ENCODE measurements at regions not wholly inside any gene's neighbourhood (a gene's known extent, or its start where the extent isn't known, plus 50 kb on each side); places are given as distances from the start of the nearest gene placed in this dataset.

GRCh38 chr3:16075647-16076046 lies 98.8 kb upstream of the GALNT15 start:
- H3K4me1 ChIP-seq (ENCODE audit: control insufficient read depth, insufficient read depth, low read length): peaks cover 13% of the 10 kb centered on the region
- ATAC-seq (ENCODE audit: low read depth) (no peak), DNase-seq (no peak)
- no peak overlapping the region for H3K23ac ChIP-seq (ENCODE audit: low read depth, low read length)
- H3K4me2 ChIP-seq (ENCODE audit: low read depth, low read length): no peak overlapping the region
- no peaks in the 10 kb centered on the region for H3K27me3 ChIP-seq (ENCODE audit: control insufficient read depth, insufficient read depth, low read length)
- H3K9ac ChIP-seq (ENCODE audit: low read depth, low read length): no peak overlapping the region
- peak overlapping the region; percentile 75 for H4K91ac ChIP-seq (ENCODE audit: insufficient read depth, low read depth, low read length)
- dilution Hi-C loops (cut with HindIII; ENCODE audit: low sequenced_read_pairs, unreplicated experiment) (no loop called here), intact Hi-C loops (cut with micrococcal nuclease) (no loop called here), in situ Hi-C loops (cut with MboI; ENCODE audit: low sequenced_read_pairs) (no loop called here)
- TF ChIP-seq RFX5 (IDR thresholded peaks at IDR 0.05; ENCODE audit: low read depth, low read length) (no peak), RCOR1 (IDR thresholded peaks at IDR 0.05; ENCODE audit: insufficient replicate concordance, low read length) (no peak), MAFK (IDR thresholded peaks at IDR 0.05; ENCODE audit: low read depth, low read length) (no peak), CHD1 (IDR thresholded peaks at IDR 0.05; ENCODE audit: low read depth, low read length) (no peak), NFE2L2 (IDR thresholded peaks at IDR 0.05; ENCODE audit: low read depth, low read length) (no peak), USF2 (IDR thresholded peaks at IDR 0.05; ENCODE audit: low read depth, low read length) (no peak), RAD21 (IDR thresholded peaks at IDR 0.05; ENCODE audit: low read length) (no peak), MAZ (IDR thresholded peaks at IDR 0.05; ENCODE audit: borderline replicate concordance, low read depth, low read length) (no peak), MXI1 (IDR thresholded peaks at IDR 0.05; ENCODE audit: borderline replicate concordance, low read depth, low read length) (no peak), BHLHE40 (IDR thresholded peaks at IDR 0.05; ENCODE audit: low read depth, low read length) (no peak), POLR2A (IDR thresholded peaks at IDR 0.05; ENCODE audit: low read depth, low read length) (no peak), CEBPB (IDR thresholded peaks at IDR 0.05; ENCODE audit: low read depth, low read length) (no peak)
- H4K20me1 ChIP-seq (ENCODE audit: insufficient read depth, low read length): no peaks in the 10 kb centered on the region
- H2BK15ac ChIP-seq (ENCODE audit: low read depth, low read length): peak overlapping the region; percentile 59; the same call in 1 of the 3 replicates
- H4K8ac ChIP-seq (ENCODE audit: low read depth in 2 of 2, low read length in 2 of 2): peak overlapping the region in 1 of 2 experiments; percentile 48; a peak in 1 of 4 replicates
- H3K9me1 ChIP-seq (ENCODE audit: insufficient read depth, low read length): peaks cover 10% of the 10 kb centered on the region; the same call in 1 of the 2 replicates
- H2AFZ ChIP-seq (replicated peaks; ENCODE audit: low read length, poor library complexity): no peak overlapping the region
- POLR2A ChIA-PET (ENCODE audit: unreplicated experiment): interaction anchor here (1.2 kb wide), 1 partner anchor 14 kb away, joined by 3 read pairs; no protein-coding TSS in a partner anchor
- H2BK120ac ChIP-seq (ENCODE audit: low read depth, low read length): peak overlapping the region; percentile 60
- H3K56ac ChIP-seq (ENCODE audit: extremely low read depth, insufficient read depth, low read length): no peak overlapping the region
- H3K4ac ChIP-seq (ENCODE audit: low read depth, low read length): peak overlapping the region; percentile 50; the same call in 1 of the 2 replicates
- H3K9me3 ChIP-seq (ENCODE audit: control insufficient read depth, insufficient read depth, low read length): peaks cover 6% of the 10 kb centered on the region
- H3K27ac ChIP-seq (ENCODE audit: insufficient read depth, low read length): no peak overlapping the region
- H3K36me3 ChIP-seq (ENCODE audit: control insufficient read depth, insufficient read depth, low read length): no peaks in the 10 kb centered on the region
- no peak overlapping the region for H4K5ac ChIP-seq (ENCODE audit: low read depth, low read length)
- peak overlapping the region; percentile 6; the same call in 1 of the 2 replicates for H3K18ac ChIP-seq (ENCODE audit: low read depth, low read length)
- no peak overlapping the region for H3K4me3 ChIP-seq (ENCODE audit: insufficient read depth, low read depth, low read length)
- 0 out of 2 replicates have a peak overlapping the region, but pooled peaks have one; percentile 13 for H2AK5ac ChIP-seq (ENCODE audit: low read depth, low read length)
- peak overlapping the region; percentile 60; the same call in 1 of the 2 replicates for H3K14ac ChIP-seq (replicated peaks; ENCODE audit: low read depth, low read length)
- peak overlapping the region; percentile 73; the same call in 1 of the 2 replicates for H2BK20ac ChIP-seq (ENCODE audit: low read depth, low read length)
- H2BK5ac ChIP-seq (ENCODE audit: low read depth, low read length, poor library complexity, severe bottlenecking): peak overlapping the region; percentile 98
- CTCF ChIA-PET: no interaction called here
- 100% methylated on average over 2 of the region's 4 CpGs; no CpG with 5 or more reads in 1 of the 2 experiments for WGBS, 2 experiments (ENCODE audit: extremely low coverage in 2 of 2, insufficient read length in 1 of 2)
- BruUV-seq (replicated peaks): no TSS peak
- peaks cover 4 to 8% of the 10 kb centered on the region in 2 experiments; a peak in 2 of 4 replicates for H3K79me1 ChIP-seq (ENCODE audit: low read depth in 1 of 2, low read length in 2 of 2)
- no peak overlapping the region for H2AK9ac ChIP-seq (replicated peaks; ENCODE audit: low read depth, low read length, poor library complexity)

Measured in IMR-90 (cell line).